ENCODE measurements at regions not wholly inside any gene's neighbourhood (a gene's known extent, or its start where the extent isn't known, plus 50 kb on each side); places are given as distances from the start of the nearest gene placed in this dataset.

GRCh38 chr18:45249246-45249661, 366.0 kb upstream of the SLC14A2 start:
- TF ChIP-seq CTCF (conservative IDR thresholded peaks at IDR 0.05; ENCODE audit: low read length) (no peak), EZH2phosphoT487 (IDR thresholded peaks at IDR 0.05; ENCODE audit: borderline replicate concordance, low read depth, low read length) (no peak)
